G401 (cell line): ENCODE measurements at regions not wholly inside any gene's neighbourhood (a gene's known extent, or its start where the extent isn't known, plus 50 kb on each side); places are given as distances from the start of the nearest gene placed in this dataset.

Experiments
- DNase-seq: peaks from one replicate; pipeline ENCODE4 v3.0.0-alpha.2; 2015; ENCODE audit warnings: low spot score
- in situ Hi-C: cut with HindIII; loops from 2 replicates; pipeline ENCODE4 v1.10.0; 2016; ENCODE audit warnings: low sequenced_read_pairs, mixed read lengths

DNA sequence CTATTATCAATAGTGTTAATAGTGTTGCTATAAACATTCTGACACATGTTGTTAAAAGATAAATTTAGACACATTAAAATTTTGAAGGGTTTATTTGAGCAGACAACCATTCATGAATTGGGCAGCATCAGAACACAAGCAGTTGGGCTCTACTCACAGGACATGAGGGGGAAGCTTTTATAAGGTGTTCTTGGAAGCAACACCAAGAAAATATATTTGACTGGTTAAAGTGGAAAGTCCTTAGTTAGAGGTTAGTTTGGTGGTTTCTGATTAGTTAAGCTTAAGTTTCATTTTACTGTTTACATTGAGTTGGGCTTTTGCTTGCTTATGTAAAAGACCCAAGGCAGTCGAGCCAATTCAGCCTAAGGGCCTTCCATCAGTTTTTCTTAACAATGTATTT, 220.7 kb downstream of the CD47 start:
- in situ Hi-C loops = no loop called here
- no peak for DNase-seq

DNA sequence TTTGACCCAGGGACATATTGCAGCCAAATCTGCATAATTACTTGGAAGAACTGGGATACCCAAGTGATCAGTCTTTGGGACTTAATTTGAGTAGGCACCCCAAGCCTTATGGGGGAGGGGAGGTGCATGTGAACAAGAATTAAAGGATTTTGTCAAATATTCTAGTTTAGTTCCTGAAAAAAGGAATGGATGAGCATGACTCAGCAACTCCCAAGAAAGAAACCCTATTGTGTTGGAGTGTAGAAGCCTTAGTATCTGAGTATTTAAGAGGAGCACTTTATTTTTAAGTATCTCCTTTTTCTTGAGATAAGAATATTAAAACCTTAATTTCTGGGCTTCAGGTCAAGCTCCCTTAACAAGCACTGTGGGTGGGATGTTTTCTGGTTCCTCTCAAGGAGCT, 222.4 kb downstream of the CD47 start:
- DNase-seq = no peak
- in situ Hi-C loops = no loop called here

DNA sequence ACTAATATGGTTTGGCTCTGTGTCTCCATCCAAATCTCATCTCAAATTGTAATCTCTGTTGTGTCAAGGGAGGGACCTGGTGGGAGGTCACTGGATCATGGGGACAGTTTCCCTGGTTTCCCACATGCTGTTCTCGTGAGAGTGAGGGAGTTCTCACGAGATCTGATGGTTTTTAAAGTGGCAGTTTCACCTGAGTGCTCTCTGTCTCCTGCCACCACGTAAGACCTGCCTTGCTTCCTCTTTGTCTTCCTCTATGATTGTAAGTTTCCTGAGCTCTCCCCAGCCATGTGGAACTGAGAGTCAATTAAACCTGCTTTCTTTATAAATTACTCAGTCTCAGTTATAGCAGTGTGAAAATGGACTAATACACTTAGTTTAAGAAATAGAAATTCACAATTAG, 228.9 kb downstream of the CD47 start:
- in situ Hi-C loops = no loop called here
- no peak for DNase-seq

DNA sequence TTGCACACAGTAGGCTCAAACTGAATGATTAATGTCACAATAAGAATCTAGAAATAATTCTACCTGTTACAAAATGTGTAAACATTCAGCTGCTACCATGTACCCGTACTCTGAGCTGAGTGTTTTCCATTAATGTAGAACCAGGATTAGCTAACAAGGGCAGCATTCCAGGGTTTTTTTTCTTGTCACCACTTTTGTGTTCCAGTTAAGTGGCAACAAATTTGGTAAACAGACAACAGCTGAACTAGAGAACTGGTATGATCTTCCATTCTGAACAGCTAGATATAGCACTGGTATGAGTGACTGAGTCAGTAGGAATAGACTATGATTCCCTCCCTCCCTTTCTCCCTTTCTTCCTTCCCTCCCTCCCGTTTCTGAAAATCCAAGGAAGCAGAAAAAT, 229.4 kb downstream of the CD47 start:
- no peak for DNase-seq
- in situ Hi-C loops = no loop called here
